C4-2B (cell line): ENCODE measurements at regions not wholly inside any gene's neighbourhood (a gene's known extent, or its start where the extent isn't known, plus 50 kb on each side); places are given as distances from the start of the nearest gene placed in this dataset.

Experiments used
- H3K27ac ChIP-seq: fragments of 450-650 bp; 2 replicates; pipeline ENCODE4 v1.5.1; 2017
- CTCF ChIP-seq: fragments of 450-650 bp; conservative IDR thresholded peaks from 2 replicates; pipeline ENCODE4 v1.5.1; 2017; ENCODE audit warnings: mild to moderate bottlenecking
- ZFX ChIP-seq: fragments of 450-650 bp; IDR thresholded peaks from 2 replicates; pipeline ENCODE4 v1.6.1; 2017

DNA sequence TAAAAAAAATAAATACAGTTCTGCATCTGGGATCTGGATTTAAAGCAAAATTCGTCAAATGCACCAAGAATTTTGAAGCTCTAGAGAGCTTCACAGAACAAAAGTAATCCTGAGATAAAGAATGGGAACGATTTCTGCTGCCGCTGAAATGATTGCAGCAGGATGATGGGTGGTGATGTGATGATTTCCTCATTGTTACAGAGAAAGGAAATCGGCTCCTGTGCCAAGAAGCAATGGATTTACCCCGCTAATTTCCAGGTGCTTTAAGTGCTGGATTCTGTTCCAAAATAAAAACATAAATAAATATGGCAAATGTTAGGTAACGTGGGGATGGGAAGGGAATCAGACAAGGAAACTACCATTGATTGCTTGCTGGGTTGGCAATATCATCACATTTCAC lies 1067.9 kb upstream of the MAP3K7 start:
- no peak for TF ChIP-seq CTCF
- no peak for TF ChIP-seq ZFX
- H3K27ac ChIP-seq = no peak overlapping the region

DNA sequence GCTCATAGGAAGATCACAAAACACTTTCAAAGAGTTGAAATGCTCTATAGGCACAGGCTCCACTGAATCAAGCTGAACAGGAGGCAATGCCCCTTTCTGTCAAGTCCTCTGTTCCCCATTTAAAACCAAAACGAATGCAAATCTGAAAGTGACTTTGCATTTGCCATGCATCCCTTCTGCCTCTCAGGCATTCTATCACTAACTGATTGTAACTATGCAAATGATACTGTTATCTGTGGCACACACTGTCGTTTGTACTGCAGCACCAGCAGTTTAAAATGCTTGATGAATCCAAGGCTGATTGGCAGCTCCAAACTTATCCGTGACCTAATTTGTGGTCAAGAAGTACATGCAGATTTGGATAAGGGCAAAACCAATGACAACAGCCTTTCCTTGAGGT lies 1067.5 kb upstream of the MAP3K7 start:
- TF ChIP-seq CTCF = no peak
- no peak for TF ChIP-seq ZFX
- H3K27ac ChIP-seq = no peak overlapping the region

GRCh38 chr6:91653895-91654294 lies 1067.0 kb upstream of the MAP3K7 start:
- TF ChIP-seq CTCF = no peak
- no peak for TF ChIP-seq ZFX
- no peak overlapping the region for H3K27ac ChIP-seq

- H3K27ac ChIP-seq = no peak overlapping the region
- no peak for TF ChIP-seq CTCF
- no peak for TF ChIP-seq ZFX
Measured at GRCh38 chr6:91653076-91653723, 1066.3 kb upstream of the MAP3K7 start.

GRCh38 chr6:91646649-91647048 lies 1059.8 kb upstream of the MAP3K7 start:
- TF ChIP-seq CTCF (no peak), ZFX (no peak)
- no peak overlapping the region for H3K27ac ChIP-seq

- no peak overlapping the region for H3K27ac ChIP-seq
- no peak for TF ChIP-seq CTCF
- TF ChIP-seq ZFX = no peak
Measured at GRCh38 chr6:91645811-91646210, 1058.9 kb upstream of the MAP3K7 start.

GRCh38 chr6:91637217-91637616 lies 1050.3 kb upstream of the MAP3K7 start:
- TF ChIP-seq ZFX (no peak), CTCF (no peak)
- no peak overlapping the region for H3K27ac ChIP-seq
